Heart left ventricle (tissue), 13 donors: ENCODE measurements at regions not wholly inside any gene's neighbourhood (a gene's known extent, or its start where the extent isn't known, plus 50 kb on each side); places are given as distances from the start of the nearest gene placed in this dataset.

ENCODE experiments used
- CTCF ChIP-seq, 12 donors: fragments of 200-600 bp; sonication (generic) in 4 of 12; IDR thresholded peaks; one replicate each; pipeline versions ENCODE4 v1.5.0 to v1.8.0; 2018 to 2022; ENCODE audit warnings: antibody characterized with exemption in 12 of 12, mild to moderate bottlenecking in 5 of 12
- POLR2A ChIP-seq, 2 donors: fragments of 450-650 bp; IDR thresholded peaks; one replicate each; pipeline ENCODE4 v1.6.1; 2017; ENCODE audit warnings: antibody characterized with exemption in 2 of 2, mild to moderate bottlenecking in 2 of 2, moderate library complexity in 2 of 2
- donor health status: ischemic (EF 13 %, LVEDD 7.1; RV severe dilation, severe dysfunction).
- donor health status: DM: no; HTN: yes; CAD: no.
- donor health status: DM: no; HTN: no; CAD: no.
- donor health status: ischemic (EF 25% LVEDD 6.9; RV normal size, moderate dysfunction).
- donor health status: ischemic (EF 25% LVEDD 5.7; RV mildly dilated, moderate dysfunction).
- donor health status: ischemic (EF 35%, LVEDD 5.7; RV mildly dilated, moderate dysfunction).
- donor health status: nonischemic (EF 11% LVEDD 7.7; RV severe dilation, severe dysfunction).
- donor health status: DM: yes; HTN: yes; CAD: no.
- donor health status: PGD.
- donor health status: ischemic (EF 29% LVEDD 5.4; RV normal size, mild dysfunction).
- donor health status: nonischemic (EF 23%, LVEDD 6.1; RV moderate dilation, normal function).

- no peak for TF ChIP-seq CTCF (IDR thresholded peaks at IDR 0.05)
- no peak for TF ChIP-seq POLR2A (IDR thresholded peaks at IDR 0.05)
These were observed 178.4 kb upstream of the ADAMTS5 start for GRCh38 chr21:27145134-27145798.
